Adrenal gland (tissue), 9 donors: ENCODE measurements at regions not wholly inside any gene's neighbourhood (a gene's known extent, or its start where the extent isn't known, plus 50 kb on each side); places are given as distances from the start of the nearest gene placed in this dataset.

Experiments used
- DNase-seq, 7 donors: peaks; one replicate each; pipeline ENCODE4 v3.0.0-alpha.2; 2019 to 2020
- H3K27ac ChIP-seq, 5 donors: fragments of 200-600 bp; sonication (generic) in 4 of 5; 1 replicate in 3 of 5; 2 replicates in 2 of 5; pipeline versions ENCODE4 v1.5.1 to v1.8.0; 2016 to 2020; ENCODE audit warnings: mild to moderate bottlenecking in 1 of 5
- H3K27me3 ChIP-seq: fragments of 200-600 bp; 2 replicates; pipeline ENCODE4 v1.8.0; 2021
- H3K36me3 ChIP-seq, 2 donors: fragments of 200-600 bp; replicated peaks in 1 of 2; 1 replicate in 1 of 2; 2 replicates in 1 of 2; pipeline versions ENCODE4 v1.5.1 to v1.8.0; 2018 to 2022
- H3K4me1 ChIP-seq, 2 donors: fragments of 200-600 bp; replicated peaks in 1 of 2; 1 replicate in 1 of 2; 2 replicates in 1 of 2; pipeline versions ENCODE4 v1.5.1 to v1.8.0; 2018 to 2021
- H3K4me3 ChIP-seq, 4 donors: fragments of 200-600 bp; sonication (generic) in 3 of 4; one replicate each; pipeline ENCODE4 v1.5.1; 2016 to 2018
- H3K9me3 ChIP-seq, 3 donors: fragments of 200-600 bp; sonication (generic) in 1 of 3; replicated peaks in 1 of 3; 1 replicate in 2 of 3; 2 replicates in 1 of 3; pipeline versions ENCODE4 v1.5.1 to v1.8.0; 2016 to 2021
- POLR2A ChIP-seq, 2 donors: fragments of 450-650 bp; IDR thresholded peaks; one replicate each; pipeline ENCODE4 v1.6.1; 2017; ENCODE audit warnings: antibody characterized with exemption in 2 of 2, mild to moderate bottlenecking in 2 of 2, moderate library complexity in 1 of 2
- WGBS, 4 donors: extraction: QIAGEN DNeasy Blood & Tissue Kit in 2 of 4; methylation state at CpG; one replicate each; pipeline versions ENCODE4 v1.1.5 to v1.1.7; 2013 to 2017; 5-methylcytosine and 5-hydroxymethylcytosine counted together
- intact Hi-C, 2 donors: fragments of 100-400 bp; cut with DNase I; formaldehyde crosslinking; loops; one replicate each; pipeline versions ENCODE4 v1.14.1 to v1.15.0; 2022 to 2023
- TF ChIP-seq, protein P1 (sequence below), 6 experiments: fragments of 450-650 bp in 4 of 6; fragments of 200-600 bp in 2 of 6; sonication (generic) in 1 of 6; IDR thresholded peaks; 1 replicate in 5 of 6; 2 replicates in 1 of 6; pipeline versions ENCODE4 v1.5.1 to v1.8.0; 2016 to 2021; ENCODE audit warnings: antibody characterized with exemption in 6 of 6, mild to moderate bottlenecking in 2 of 6, moderate library complexity in 1 of 6
- donor health status: healthy with polysubstance abuse.
- donor health status: Bipolar disorder and iron deficiency.
- donor health status: DM: yes; HTN: yes; CAD: no.
- donor health status: DM: no; HTN: no; CAD: no.
- donor health status: DM: no; HTN: no; CAD: no.

DNA sequence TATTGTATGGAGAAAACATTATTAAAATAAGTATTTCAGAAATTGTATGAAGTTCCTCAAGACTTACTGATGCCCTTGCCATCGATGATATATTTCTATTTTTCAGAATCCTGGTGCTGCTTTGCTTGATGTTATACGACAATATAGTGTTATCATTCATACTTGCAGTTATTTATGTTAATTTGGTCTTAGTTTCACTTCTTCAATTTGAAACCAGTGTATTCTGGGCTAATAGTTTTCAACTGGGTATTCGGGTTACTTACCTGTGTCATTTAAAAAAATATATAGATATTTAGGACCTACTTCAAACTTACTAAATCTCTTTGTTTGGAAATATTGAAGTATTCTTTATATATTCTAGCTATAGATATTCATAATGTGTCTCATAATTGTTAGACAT lies 1414.7 kb downstream of the C4orf33 start:
- intact Hi-C loops = no loop called here

DNA sequence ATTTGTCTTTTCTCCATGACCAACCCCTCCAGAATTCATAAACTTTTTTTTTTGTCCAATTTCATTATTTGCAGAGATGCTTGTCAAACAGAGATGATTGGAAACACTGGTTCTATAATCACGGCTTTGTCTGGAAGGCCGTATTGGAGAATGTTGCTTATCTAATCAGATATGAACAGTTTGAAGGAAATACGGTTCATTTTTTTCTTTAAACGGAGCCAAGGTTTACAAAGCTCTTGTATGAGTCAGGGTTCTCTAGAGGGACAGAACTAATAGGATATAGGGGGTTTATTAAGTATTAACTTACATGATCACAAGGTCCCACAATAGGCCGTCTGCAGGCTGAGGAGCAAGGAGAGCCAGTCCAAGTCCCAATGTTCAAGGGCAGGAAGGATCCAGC lies 1415.8 kb downstream of the C4orf33 start:
- no peaks in the 10 kb centered on the region for H3K36me3 ChIP-seq
- 28 to 40% (median 34%) methylated on average over 5 of the region's 5 CpGs for WGBS, 4 donors
- TF ChIP-seq POLR2A (IDR thresholded peaks at IDR 0.05) = no peak
- TF ChIP-seq, protein P1, sequence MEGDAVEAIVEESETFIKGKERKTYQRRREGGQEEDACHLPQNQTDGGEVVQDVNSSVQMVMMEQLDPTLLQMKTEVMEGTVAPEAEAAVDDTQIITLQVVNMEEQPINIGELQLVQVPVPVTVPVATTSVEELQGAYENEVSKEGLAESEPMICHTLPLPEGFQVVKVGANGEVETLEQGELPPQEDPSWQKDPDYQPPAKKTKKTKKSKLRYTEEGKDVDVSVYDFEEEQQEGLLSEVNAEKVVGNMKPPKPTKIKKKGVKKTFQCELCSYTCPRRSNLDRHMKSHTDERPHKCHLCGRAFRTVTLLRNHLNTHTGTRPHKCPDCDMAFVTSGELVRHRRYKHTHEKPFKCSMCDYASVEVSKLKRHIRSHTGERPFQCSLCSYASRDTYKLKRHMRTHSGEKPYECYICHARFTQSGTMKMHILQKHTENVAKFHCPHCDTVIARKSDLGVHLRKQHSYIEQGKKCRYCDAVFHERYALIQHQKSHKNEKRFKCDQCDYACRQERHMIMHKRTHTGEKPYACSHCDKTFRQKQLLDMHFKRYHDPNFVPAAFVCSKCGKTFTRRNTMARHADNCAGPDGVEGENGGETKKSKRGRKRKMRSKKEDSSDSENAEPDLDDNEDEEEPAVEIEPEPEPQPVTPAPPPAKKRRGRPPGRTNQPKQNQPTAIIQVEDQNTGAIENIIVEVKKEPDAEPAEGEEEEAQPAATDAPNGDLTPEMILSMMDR (IDR thresholded peaks at IDR 0.05) = no peak
- no peaks in the 10 kb centered on the region for H3K4me1 ChIP-seq
- H3K4me3 ChIP-seq = no peak overlapping the region
- intact Hi-C loops = no loop called here
- DNase-seq = no peak
- no peaks in the 10 kb centered on the region for H3K9me3 ChIP-seq
- H3K27me3 ChIP-seq = no peaks in the 10 kb centered on the region
- H3K27ac ChIP-seq = no peak overlapping the region

More for the DNA sequence above, 1414.7 kb downstream of the C4orf33 start:
- 68 to 89% (median 84%) methylated on average over 3 of the region's 3 CpGs for WGBS, 4 donors
- Histone ChIP-seq H3K27ac (no peak overlapping the region), H3K4me3 (no peak overlapping the region), H3K27me3 (no peaks in the 10 kb centered on the region), H3K9me3 (no peaks in the 10 kb centered on the region), H3K4me1 (no peaks in the 10 kb centered on the region), H3K36me3 (no peaks in the 10 kb centered on the region)
- no peak for TF ChIP-seq POLR2A (IDR thresholded peaks at IDR 0.05)
- TF ChIP-seq, protein P1 (IDR thresholded peaks at IDR 0.05) = no peak
- no peak for DNase-seq

DNA sequence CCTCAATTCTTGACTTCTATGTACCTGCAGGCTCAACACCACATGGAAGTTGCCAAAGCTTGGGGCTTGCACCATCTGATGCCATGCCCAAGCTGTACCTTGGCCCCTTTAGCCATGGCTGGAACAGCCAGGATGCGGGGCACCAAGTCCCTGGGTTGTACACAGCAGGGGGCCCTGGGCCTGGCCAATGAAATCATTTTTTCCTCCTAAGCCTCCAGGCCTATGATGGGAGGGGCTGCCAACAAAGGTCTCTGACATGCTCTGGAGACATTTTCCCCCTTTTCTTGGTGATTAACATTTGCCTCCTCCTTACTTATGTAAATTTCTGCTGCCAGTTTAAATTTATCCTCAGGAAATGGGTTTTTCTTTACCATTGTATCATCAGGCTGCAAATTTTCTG lies 1428.1 kb downstream of the C4orf33 start:
- Histone ChIP-seq H3K27me3 (no peaks in the 10 kb centered on the region), H3K27ac (no peak overlapping the region), H3K4me1 (no peaks in the 10 kb centered on the region), H3K4me3 (no peak overlapping the region), H3K36me3 (no peaks in the 10 kb centered on the region), H3K9me3 (no peaks in the 10 kb centered on the region)
- DNase-seq = no peak
- intact Hi-C loops = no loop called here
- TF ChIP-seq, protein P1 (IDR thresholded peaks at IDR 0.05) = no peak
- TF ChIP-seq POLR2A (IDR thresholded peaks at IDR 0.05) = no peak
- 83 to 100% (median 94%) methylated on average over 1 of the region's 1 CpG for WGBS, 4 donors

DNA sequence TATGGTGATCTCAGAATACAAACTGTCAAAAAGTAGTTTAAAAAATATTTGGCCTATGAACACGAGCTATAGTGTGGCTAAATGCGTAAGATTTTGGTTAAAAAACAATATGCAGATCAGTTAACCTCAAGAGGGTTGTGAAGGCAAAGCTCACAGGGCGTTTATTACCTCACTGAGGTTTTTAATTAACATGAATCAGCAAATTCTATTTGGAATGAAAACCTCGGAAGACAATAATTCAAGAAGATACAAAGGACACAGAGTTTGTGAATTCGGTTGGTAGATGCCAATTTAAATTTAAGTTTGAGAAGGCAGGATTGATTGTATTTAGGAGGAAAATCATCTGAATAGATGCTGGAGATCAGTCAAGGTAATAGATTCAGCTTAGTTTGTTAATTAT lies 1434.6 kb downstream of the C4orf33 start:
- no peak overlapping the region for H3K4me3 ChIP-seq
- intact Hi-C loops = no loop called here
- TF ChIP-seq, protein P1 (IDR thresholded peaks at IDR 0.05) = no peak
- H3K9me3 ChIP-seq = no peaks in the 10 kb centered on the region
- WGBS, 4 donors = 57 to 68% (median 59%) methylated on average over 5 of the region's 5 CpGs
- no peak overlapping the region for H3K27ac ChIP-seq
- H3K27me3 ChIP-seq = no peaks in the 10 kb centered on the region
- H3K4me1 ChIP-seq = no peaks in the 10 kb centered on the region
- no peaks in the 10 kb centered on the region for H3K36me3 ChIP-seq
- no peak for DNase-seq
